ENCODE measurements at regions not wholly inside any gene's neighbourhood (a gene's known extent, or its start where the extent isn't known, plus 50 kb on each side); places are given as distances from the start of the nearest gene placed in this dataset.

GRCh38 chr15:61721418-61721817 lies 338.8 kb downstream of the VPS13C start:
- no peaks in the 10 kb centered on the region for H3K36me3 ChIP-seq (ENCODE audit: insufficient read depth, low read length)
- TF ChIP-seq REST (IDR thresholded peaks at IDR 0.05; ENCODE audit: borderline replicate concordance) (no peak), TAF1 (IDR thresholded peaks at IDR 0.05; ENCODE audit: low read depth) (no peak), CTCF (IDR thresholded peaks at IDR 0.05; ENCODE audit: poor library complexity, severe bottlenecking) (no peak), RAD21 (conservative IDR thresholded peaks at IDR 0.05) (no peak), POLR2AphosphoS5 (IDR thresholded peaks at IDR 0.05) (no peak), EP300 (conservative IDR thresholded peaks at IDR 0.05; ENCODE audit: poor library complexity, severe bottlenecking) (no peak), EZH2 (IDR thresholded peaks at IDR 0.05; ENCODE audit: borderline replicate concordance, insufficient read depth, low read length, poor library complexity, severe bottlenecking) (no peak), MXI1 (conservative IDR thresholded peaks at IDR 0.05; ENCODE audit: poor library complexity, severe bottlenecking) (no peak), SMC3 (conservative IDR thresholded peaks at IDR 0.05; ENCODE audit: poor library complexity) (no peak)
- no peaks in the 10 kb centered on the region for H3K27me3 ChIP-seq (ENCODE audit: insufficient read depth, low read depth, low read length)
- no peaks in the 10 kb centered on the region for H3F3A ChIP-seq (ENCODE audit: insufficient read depth, low read length, poor library complexity, severe bottlenecking)
- H4K20me1 ChIP-seq (ENCODE audit: insufficient read depth) = no peaks in the 10 kb centered on the region
- no peaks in the 10 kb centered on the region for H3K9me3 ChIP-seq (ENCODE audit: low read length)
- H2AFZ ChIP-seq (ENCODE audit: low read depth, low read length) = no peak overlapping the region
- no peak overlapping the region for H3K9ac ChIP-seq (ENCODE audit: low read length)
- H3K27ac ChIP-seq (ENCODE audit: low read length) = no peak overlapping the region
- H3K4me2 ChIP-seq (ENCODE audit: low read length) = no peak overlapping the region
- no peak overlapping the region for H3K4me3 ChIP-seq (ENCODE audit: low read length)
- no peaks in the 10 kb centered on the region for H3K9me2 ChIP-seq (ENCODE audit: insufficient read depth, low read length)
- no peaks in the 10 kb centered on the region for H3K79me2 ChIP-seq (replicated peaks; ENCODE audit: insufficient read depth, low read length)

GRCh38 chr15:61720197-61720704 lies 340.0 kb downstream of the VPS13C start:
- H3K36me3 ChIP-seq (ENCODE audit: insufficient read depth, low read length) = no peaks in the 10 kb centered on the region
- H3K9me2 ChIP-seq (ENCODE audit: insufficient read depth, low read length) = no peaks in the 10 kb centered on the region
- no peaks in the 10 kb centered on the region for H3K79me2 ChIP-seq (replicated peaks; ENCODE audit: insufficient read depth, low read length)
- no peak overlapping the region for H3K9ac ChIP-seq (ENCODE audit: low read length)
- H2AFZ ChIP-seq (ENCODE audit: low read depth, low read length) = no peak overlapping the region
- no peaks in the 10 kb centered on the region for H4K20me1 ChIP-seq (ENCODE audit: insufficient read depth)
- H3K27ac ChIP-seq (ENCODE audit: low read length) = no peak overlapping the region
- no peak overlapping the region for H3K4me2 ChIP-seq (ENCODE audit: low read length)
- no peak overlapping the region for H3K4me3 ChIP-seq (ENCODE audit: low read length)
- TF ChIP-seq EP300 (conservative IDR thresholded peaks at IDR 0.05; ENCODE audit: poor library complexity, severe bottlenecking) (no peak), REST (IDR thresholded peaks at IDR 0.05; ENCODE audit: borderline replicate concordance) (no peak), RAD21 (conservative IDR thresholded peaks at IDR 0.05) (no peak), SMC3 (conservative IDR thresholded peaks at IDR 0.05; ENCODE audit: poor library complexity) (no peak), MXI1 (conservative IDR thresholded peaks at IDR 0.05; ENCODE audit: poor library complexity, severe bottlenecking) (no peak), TAF1 (IDR thresholded peaks at IDR 0.05; ENCODE audit: low read depth) (no peak), EZH2 (IDR thresholded peaks at IDR 0.05; ENCODE audit: borderline replicate concordance, insufficient read depth, low read length, poor library complexity, severe bottlenecking) (no peak), CTCF (IDR thresholded peaks at IDR 0.05; ENCODE audit: poor library complexity, severe bottlenecking) (no peak), POLR2AphosphoS5 (IDR thresholded peaks at IDR 0.05) (no peak)
- no peaks in the 10 kb centered on the region for H3K9me3 ChIP-seq (ENCODE audit: low read length)
- H3F3A ChIP-seq (ENCODE audit: insufficient read depth, low read length, poor library complexity, severe bottlenecking) = no peaks in the 10 kb centered on the region
- H3K27me3 ChIP-seq (ENCODE audit: insufficient read depth, low read depth, low read length) = no peaks in the 10 kb centered on the region

Data from neural cell (in vitro differentiated cells).